GM19023 (cell line): ENCODE measurements at regions not wholly inside any gene's neighbourhood (a gene's known extent, or its start where the extent isn't known, plus 50 kb on each side); places are given as distances from the start of the nearest gene placed in this dataset.
"Not testable (repeated sequence)": the region's sequence is repeated elsewhere in the genome, so short reads cannot be mapped to it uniquely, and the experiment has no call there.

Source experiments
- ATAC-seq: cut with Tn5 transposase; IDR thresholded peaks from one replicate; pipeline ENCODE4 v1.9.1; 2021; ENCODE audit warnings: mild to moderate bottlenecking, moderate library complexity; ENCODE audit not compliant: unreplicated experiment

- no peak for ATAC-seq
Measured at GRCh38 chr5:154626876-154627557, 128.2 kb upstream of the LARP1 start.

GRCh38 chr5:154625031-154625430 is 130.1 kb upstream of the LARP1 start:
- no peak for ATAC-seq

GRCh38 chr5:154624341-154624740 is 130.8 kb upstream of the LARP1 start:
- no peak for ATAC-seq

- no peak for ATAC-seq
Measured at GRCh38 chr5:154620411-154620810, 134.8 kb upstream of the LARP1 start.

- no peak for ATAC-seq
Measured at GRCh38 chr5:154618696-154619095, 136.5 kb upstream of the LARP1 start.

GRCh38 chr5:154614595-154614994 is 136.6 kb upstream of the HAND1 start:
- no peak for ATAC-seq

- no peak for ATAC-seq
Measured at GRCh38 chr5:154614125-154614524, 136.1 kb upstream of the HAND1 start.

GRCh38 chr5:154612666-154613065 is 134.6 kb upstream of the HAND1 start:
- no peak for ATAC-seq

- ATAC-seq, result no peak
Measured at GRCh38 chr5:154611341-154611767, 133.3 kb upstream of the HAND1 start.

- peak; percentile 93 for ATAC-seq
Measured at GRCh38 chr5:154610321-154611154, 132.5 kb upstream of the HAND1 start.

GRCh38 chr5:154609251-154609650 is 131.2 kb upstream of the HAND1 start:
- no peak for ATAC-seq

GRCh38 chr5:154608531-154609011 is 130.5 kb upstream of the HAND1 start:
- ATAC-seq, result no peak

GRCh38 chr5:154607746-154608145 is 129.7 kb upstream of the HAND1 start:
- ATAC-seq, result no peak

GRCh38 chr5:154606246-154606645 is 128.2 kb upstream of the HAND1 start:
- no peak for ATAC-seq

- no peak for ATAC-seq
Measured at GRCh38 chr5:154603953-154604679, 126.1 kb upstream of the HAND1 start.

GRCh38 chr5:154603485-154603884 is 125.5 kb upstream of the HAND1 start:
- ATAC-seq, result no peak

- ATAC-seq, result no peak
Measured at GRCh38 chr5:154603011-154603410, 125.0 kb upstream of the HAND1 start.

- no peak for ATAC-seq
Measured at GRCh38 chr5:154601014-154601413, 123.0 kb upstream of the HAND1 start.

- ATAC-seq, result no peak
Measured at GRCh38 chr5:154598021-154598420, 120.0 kb upstream of the HAND1 start.

GRCh38 chr5:154596844-154597243 is 118.8 kb upstream of the HAND1 start:
- not testable (repeated sequence) for ATAC-seq

GRCh38 chr5:154595662-154596061 is 117.6 kb upstream of the HAND1 start:
- ATAC-seq, result no peak
